IMR-90 (cell line): ENCODE measurements at regions not wholly inside any gene's neighbourhood (a gene's known extent, or its start where the extent isn't known, plus 50 kb on each side); places are given as distances from the start of the nearest gene placed in this dataset.

Experiments
- ATAC-seq: fragments of 200-7000 bp; cut with Tn5 transposase; 2 replicates; pipeline ENCODE4 v1.9.1; 2020; ENCODE audit warnings: low read depth, mild to moderate bottlenecking, moderate library complexity
- BruUV-seq: library from RNA; stranded (reverse); fragments of 400-500 nt; replicated peaks from 2 replicates; lab custom pipeline; 2021; lab: Mats Ljungman, UMichigan
- CTCF ChIA-PET: fragments of 300-600 bp; formaldehyde crosslinking; extraction: SDS; loops from one replicate; lab custom pipeline; 2021; ENCODE audit warnings: antibody characterized with exemption; lab: Yijun Ruan, JAX
- POLR2A ChIA-PET: fragments of 300-600 bp; sonication (Branson Sonifier 250); formaldehyde crosslinking; loops from one replicate; lab custom pipeline; 2022; ENCODE audit warnings: antibody characterized with exemption; ENCODE audit not compliant: unreplicated experiment; lab: Charles Lee
- DNase-seq: peaks from one replicate; pipeline ENCODE4 v3.0.0; 2013
- H2AFZ ChIP-seq: replicated peaks from 2 replicates; pipeline ENCODE3; 2013; ENCODE audit warnings: low read length, mild to moderate bottlenecking; ENCODE audit not compliant: poor library complexity
- H2AK5ac ChIP-seq: 2 replicates; pipeline ENCODE4 v1.6.1; 2013; ENCODE audit warnings: low read depth, low read length, inconsistent platforms
- H2AK9ac ChIP-seq: replicated peaks from 2 replicates; pipeline ENCODE3; 2013; ENCODE audit warnings: mild to moderate bottlenecking, low read depth, low read length, moderate library complexity; ENCODE audit not compliant: poor library complexity
- H2BK120ac ChIP-seq: 2 replicates; pipeline ENCODE4 v1.6.1; 2013; ENCODE audit warnings: low read depth, low read length, inconsistent platforms
- H2BK15ac ChIP-seq: 3 replicates; pipeline ENCODE4 v1.6.1; 2013; ENCODE audit warnings: low read depth, low read length, inconsistent platforms
- H2BK20ac ChIP-seq: 2 replicates; pipeline ENCODE4 v1.6.1; 2013; ENCODE audit warnings: low read depth, mild to moderate bottlenecking, inconsistent platforms, low read length, moderate library complexity
- H2BK5ac ChIP-seq: 2 replicates; pipeline ENCODE4 v1.6.1; 2013; ENCODE audit warnings: mild to moderate bottlenecking, low read depth, low read length, inconsistent platforms; ENCODE audit not compliant: poor library complexity, severe bottlenecking
- H3K14ac ChIP-seq: replicated peaks from 2 replicates; pipeline ENCODE4 v1.6.1; 2013; ENCODE audit warnings: low read depth, low read length, inconsistent platforms
- H3K18ac ChIP-seq: 2 replicates; pipeline ENCODE4 v1.6.1; 2013; ENCODE audit warnings: low read depth, low read length, control low read depth
- H3K23ac ChIP-seq: 2 replicates; pipeline ENCODE4 v1.6.1; 2013; ENCODE audit warnings: low read depth, low read length, inconsistent platforms
- H3K27ac ChIP-seq: 2 replicates; pipeline ENCODE4 v1.5.1; 2013; ENCODE audit warnings: mild to moderate bottlenecking, control low read depth, low read length; ENCODE audit not compliant: insufficient read depth
- H3K27me3 ChIP-seq: 2 replicates; pipeline ENCODE4 v1.6.1; 2013; ENCODE audit warnings: low read length; ENCODE audit not compliant: control insufficient read depth, insufficient read depth
- H3K36me3 ChIP-seq: 2 replicates; pipeline ENCODE4 v1.6.1; 2013; ENCODE audit warnings: low read length, mixed read lengths; ENCODE audit not compliant: control insufficient read depth, insufficient read depth
- H3K4ac ChIP-seq: 2 replicates; pipeline ENCODE4 v1.6.1; 2013; ENCODE audit warnings: low read depth, low read length, inconsistent platforms
- H3K4me1 ChIP-seq: 2 replicates; pipeline ENCODE4 v1.6.1; 2013; ENCODE audit warnings: low read length, mixed read lengths; ENCODE audit not compliant: control insufficient read depth, insufficient read depth
- H3K4me2 ChIP-seq: 2 replicates; pipeline ENCODE4 v1.6.1; 2013; ENCODE audit warnings: low read depth, mild to moderate bottlenecking, control low read depth, low read length, moderate library complexity
- H3K4me3 ChIP-seq: 2 replicates; pipeline ENCODE4 v1.5.1; 2013; ENCODE audit warnings: low read depth, mild to moderate bottlenecking, control low read depth, low read length, moderate library complexity; ENCODE audit not compliant: insufficient read depth
- H3K56ac ChIP-seq: 2 replicates; pipeline ENCODE4 v1.6.1; 2013; ENCODE audit warnings: low read length, inconsistent platforms; ENCODE audit not compliant: insufficient read depth; ENCODE audit errors: extremely low read depth
- H3K79me1 ChIP-seq, 2 experiments: 2 replicates each; pipeline ENCODE4 v1.6.1; 2013; ENCODE audit warnings: low read length in 2 of 2, inconsistent platforms in 1 of 2, low read depth in 1 of 2
- H3K9ac ChIP-seq: 2 replicates; pipeline ENCODE4 v1.6.1; 2013; ENCODE audit warnings: low read depth, low read length, control low read depth
- H3K9me1 ChIP-seq: 2 replicates; pipeline ENCODE4 v1.6.1; 2013; ENCODE audit warnings: low read length, inconsistent platforms; ENCODE audit not compliant: insufficient read depth
- H3K9me3 ChIP-seq: 2 replicates; pipeline ENCODE4 v1.6.1; 2013; ENCODE audit warnings: low read length; ENCODE audit not compliant: control insufficient read depth, insufficient read depth
- H4K20me1 ChIP-seq: 2 replicates; pipeline ENCODE4 v1.6.1; 2013; ENCODE audit warnings: low read length, inconsistent platforms; ENCODE audit not compliant: insufficient read depth
- H4K5ac ChIP-seq: 2 replicates; pipeline ENCODE4 v1.6.1; 2013; ENCODE audit warnings: mild to moderate bottlenecking, low read depth, low read length, control low read depth
- H4K8ac ChIP-seq, 2 experiments: 2 replicates each; pipeline ENCODE4 v1.6.1; 2013; ENCODE audit warnings: low read depth in 2 of 2, low read length in 2 of 2, control low read depth in 1 of 2, inconsistent platforms in 1 of 2
- H4K91ac ChIP-seq: 2 replicates; pipeline ENCODE4 v1.6.1; 2013; ENCODE audit warnings: low read depth, low read length, inconsistent platforms; ENCODE audit not compliant: insufficient read depth
- MAZ ChIP-seq: IDR thresholded peaks from 2 replicates; pipeline ENCODE4 v1.6.1; 2012; ENCODE audit warnings: low read depth, mild to moderate bottlenecking, low read length, improper control_type of control experiment, moderate library complexity, borderline replicate concordance
- MXI1 ChIP-seq: IDR thresholded peaks from 2 replicates; pipeline ENCODE4 v1.6.1; 2012; ENCODE audit warnings: low read depth, mild to moderate bottlenecking, low read length, moderate library complexity, borderline replicate concordance
- NFE2L2 ChIP-seq: fragments of 150-350 bp; IDR thresholded peaks from 2 replicates; pipeline ENCODE4 v1.6.1; 2016; ENCODE audit warnings: low read depth, mild to moderate bottlenecking, low read length
- WGBS, 2 experiments: methylation state at CpG; one replicate each; pipeline versions ENCODE4 v1.1.5 to v1.1.7; 2013; ENCODE audit warnings: missing lambda C conversion rate in 2 of 2; ENCODE audit not compliant: insufficient read length in 1 of 2; ENCODE audit errors: extremely low coverage in 2 of 2; 5-methylcytosine and 5-hydroxymethylcytosine counted together
- dilution Hi-C: fragments of 300-500 bp; cut with HindIII; formaldehyde crosslinking; loops from one replicate; pipeline ENCODE4 v1.14.3; 2018; ENCODE audit warnings: low sequenced_read_pairs; ENCODE audit not compliant: unreplicated experiment
- in situ Hi-C: fragments of 300-500 bp; cut with MboI; formaldehyde crosslinking; loops from 3 replicates; pipeline ENCODE4 v1.14.3; 2019; ENCODE audit warnings: low sequenced_read_pairs, inconsistent platforms, mixed read lengths
- intact Hi-C: fragments of 100-400 bp; cut with micrococcal nuclease; formaldehyde crosslinking; loops from 2 replicates; pipeline ENCODE4 v1.10.0; 2022

DNA sequence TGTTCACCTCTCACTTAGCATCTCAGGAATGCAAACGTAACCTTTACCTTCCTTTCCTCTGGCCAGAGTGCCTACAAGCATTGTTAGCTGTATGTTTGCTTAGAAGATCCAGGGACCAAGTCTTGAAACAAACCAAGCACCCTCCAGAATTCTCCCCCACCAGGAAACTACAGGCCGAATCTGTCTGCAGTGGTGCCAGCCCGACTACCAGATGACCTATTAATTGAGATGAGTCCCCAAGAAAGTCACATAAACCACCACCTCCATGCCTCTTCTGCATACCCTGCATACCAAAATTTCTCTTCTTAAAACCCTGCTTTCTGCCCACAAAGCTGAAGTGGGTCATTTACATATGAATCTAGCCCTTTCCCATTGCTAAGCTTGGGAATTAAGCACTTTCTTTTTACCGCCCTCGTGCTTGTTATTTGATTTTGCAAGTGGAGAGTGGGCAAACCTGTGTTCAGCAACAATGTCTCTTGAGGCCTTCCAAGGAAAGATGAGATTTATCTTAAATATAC, 1239.1 kb downstream of the CDH12 start:
- ChIA-PET CTCF (no interaction called here), POLR2A (no interaction called here)
- no peak for TF ChIP-seq MAZ
- no peak for TF ChIP-seq MXI1
- no peak for TF ChIP-seq NFE2L2
- no peaks in the 10 kb centered on the region for H3K9me1 ChIP-seq
- no peak overlapping the region for H2AFZ ChIP-seq
- H3K79me1 ChIP-seq, result no peaks in the 10 kb centered on the region
- no peaks in the 10 kb centered on the region for H3K27me3 ChIP-seq
- no peak overlapping the region for H3K4me3 ChIP-seq
- H3K56ac ChIP-seq, result no peak overlapping the region
- no CpG with 5 or more reads among the region's 5 CpGs for WGBS, 2 experiments
- no peak overlapping the region for H3K14ac ChIP-seq
- H3K4me1 ChIP-seq, result no peaks in the 10 kb centered on the region
- no peak overlapping the region for H2BK15ac ChIP-seq
- H2BK5ac ChIP-seq, result no peak overlapping the region
- in situ Hi-C loops (no loop called here), intact Hi-C loops (loop anchor here (5.0 kb wide), 1 partner anchor 43 kb away; no protein-coding TSS in a partner anchor), dilution Hi-C loops (no loop called here)
- H3K4me2 ChIP-seq, result no peak overlapping the region
- no peak overlapping the region for H3K18ac ChIP-seq
- H3K4ac ChIP-seq, result no peak overlapping the region
- H3K27ac ChIP-seq, result no peak overlapping the region
- no peak overlapping the region for H4K8ac ChIP-seq
- no peak overlapping the region for H2AK9ac ChIP-seq
- no peaks in the 10 kb centered on the region for H4K20me1 ChIP-seq
- no peak overlapping the region for H3K23ac ChIP-seq
- no TSS peak for BruUV-seq
- DNase-seq (no peak), ATAC-seq (no peak)
- no peak overlapping the region for H2BK20ac ChIP-seq
- no peaks in the 10 kb centered on the region for H3K9me3 ChIP-seq
- H3K9ac ChIP-seq, result no peak overlapping the region
- H2AK5ac ChIP-seq, result no peak overlapping the region
- H3K36me3 ChIP-seq, result no peaks in the 10 kb centered on the region
- H4K5ac ChIP-seq, result no peak overlapping the region
- no peak overlapping the region for H4K91ac ChIP-seq
- H2BK120ac ChIP-seq, result no peak overlapping the region
